ENCODE measurements at regions not wholly inside any gene's neighbourhood (a gene's known extent, or its start where the extent isn't known, plus 50 kb on each side); places are given as distances from the start of the nearest gene placed in this dataset.
"Not testable (repeated sequence)": the region's sequence is repeated elsewhere in the genome, so short reads cannot be mapped to it uniquely, and the experiment has no call there.

GRCh38 chr3:118766306-118766669 lies 268.4 kb downstream of the IGSF11 start:
- no peak for DNase-seq (ENCODE audit: low read depth)

GRCh38 chr3:118772036-118772435 lies 262.6 kb downstream of the IGSF11 start:
- DNase-seq (ENCODE audit: low read depth), result no peak

GRCh38 chr3:118772547-118773011 lies 262.1 kb downstream of the IGSF11 start:
- peak; percentile 23 for DNase-seq (ENCODE audit: low read depth)

DNA sequence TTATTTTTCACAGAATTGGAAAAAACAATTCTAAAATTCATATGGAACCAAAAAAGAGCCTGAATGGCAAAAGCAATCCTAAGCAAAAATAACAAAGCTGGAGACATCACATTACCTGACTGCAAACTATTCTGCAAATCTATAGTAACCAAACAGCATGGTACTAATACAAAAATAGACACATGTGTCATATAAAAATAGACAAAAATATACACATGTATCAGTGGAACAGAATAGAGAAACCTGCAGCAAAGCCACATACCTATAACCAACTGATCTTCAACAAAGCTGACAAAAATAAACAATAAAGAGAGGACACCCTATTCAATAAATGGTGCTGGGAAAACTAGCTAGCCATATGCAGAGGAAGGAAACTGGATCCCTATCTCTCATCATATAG lies 259.6 kb downstream of the IGSF11 start:
- DNase-seq (ENCODE audit: low read depth), result no peak

GRCh38 chr3:118778201-118778600 lies 256.4 kb downstream of the IGSF11 start:
- peak; percentile 26 for DNase-seq (ENCODE audit: low read depth)

GRCh38 chr3:118781232-118781631 lies 253.4 kb downstream of the IGSF11 start:
- DNase-seq (ENCODE audit: low read depth), result no peak

DNA sequence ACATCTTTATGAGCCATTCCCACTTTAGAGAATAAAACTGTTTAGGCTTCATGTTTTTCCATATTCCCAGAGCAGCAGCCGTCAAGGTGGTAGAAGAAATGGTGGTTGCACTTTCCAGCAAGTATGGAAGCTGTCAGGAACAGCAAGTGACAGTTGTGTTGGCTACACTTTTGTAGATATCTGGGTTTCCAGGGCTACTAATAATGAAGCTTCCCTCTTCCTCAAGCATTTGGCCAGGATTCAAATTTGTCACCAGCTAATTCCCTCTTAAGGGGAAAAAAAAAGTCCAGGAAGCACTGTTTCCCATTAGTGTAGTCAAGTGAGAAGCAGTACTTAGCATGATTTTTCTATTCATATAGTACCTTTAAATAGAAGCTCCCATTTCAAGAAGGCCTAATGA lies 252.8 kb downstream of the IGSF11 start:
- DNase-seq (ENCODE audit: low read depth), result no peak

GRCh38 chr3:118782755-118783202 lies 251.9 kb downstream of the IGSF11 start:
- DNase-seq (ENCODE audit: low read depth), result peak; percentile 53

GRCh38 chr3:118785415-118785814 lies 249.2 kb downstream of the IGSF11 start:
- no peak for DNase-seq (ENCODE audit: low read depth)

DNA sequence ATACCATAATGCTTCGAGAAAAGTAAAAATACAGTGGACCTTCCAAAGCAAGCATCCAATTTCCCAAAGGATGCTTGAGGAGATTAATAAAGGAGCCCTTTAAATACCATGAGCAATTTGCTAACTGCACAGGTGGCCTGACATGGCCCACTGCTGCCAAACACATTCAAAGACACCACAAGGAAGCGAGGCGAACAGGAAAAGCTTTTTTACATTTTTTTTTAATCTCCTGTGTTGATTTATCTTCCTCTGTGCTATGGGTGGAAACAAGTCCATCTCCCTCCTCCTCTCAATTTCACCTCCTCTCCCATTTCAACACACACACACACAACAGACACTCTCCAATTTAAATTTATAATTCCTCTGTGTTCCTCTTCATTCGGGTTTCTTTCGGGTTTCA lies 243.4 kb downstream of the IGSF11 start:
- no peak for DNase-seq (ENCODE audit: low read depth)

GRCh38 chr3:118792191-118792590 lies 242.5 kb downstream of the IGSF11 start:
- DNase-seq (ENCODE audit: low read depth), result no peak

DNA sequence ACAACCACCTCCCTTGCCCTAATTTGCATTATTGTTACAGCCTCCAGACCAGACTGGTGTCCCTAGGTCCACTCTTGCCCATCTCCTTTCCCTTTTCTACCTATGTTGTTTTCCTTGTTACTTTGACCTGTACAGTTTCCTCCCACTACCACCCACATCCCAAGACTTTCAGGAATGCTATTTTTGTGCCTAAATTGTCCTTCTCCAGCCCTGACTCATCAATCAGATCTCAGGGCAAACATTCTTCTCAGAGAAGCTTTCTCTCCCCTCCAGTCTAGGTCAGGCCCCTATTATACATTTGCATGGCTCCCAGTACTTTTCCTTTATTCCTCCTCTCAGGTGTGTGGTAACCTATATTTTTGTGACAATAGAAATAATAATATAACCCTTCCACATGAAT lies 241.5 kb downstream of the IGSF11 start:
- no peak for DNase-seq (ENCODE audit: low read depth)

DNA sequence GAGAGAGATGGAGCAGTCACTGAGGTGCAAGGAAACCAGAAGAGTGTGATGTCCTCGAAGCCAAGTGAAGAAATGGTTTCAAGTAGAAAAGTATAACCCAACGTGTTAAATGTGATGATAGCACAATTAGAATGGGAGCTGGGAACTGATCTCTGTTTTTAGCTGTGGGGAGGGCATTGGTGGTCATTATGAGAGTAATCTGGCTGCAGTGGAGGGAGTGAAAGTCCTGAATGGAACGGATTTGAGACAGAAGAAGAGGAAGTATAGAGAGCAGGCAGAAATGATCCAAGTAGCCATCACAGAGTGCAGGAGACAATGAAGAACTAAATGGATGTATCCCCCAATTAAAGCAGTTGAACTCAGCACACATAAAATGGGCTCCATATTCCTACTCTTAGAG lies 235.3 kb downstream of the IGSF11 start:
- DNase-seq (ENCODE audit: low read depth), result no peak

DNA sequence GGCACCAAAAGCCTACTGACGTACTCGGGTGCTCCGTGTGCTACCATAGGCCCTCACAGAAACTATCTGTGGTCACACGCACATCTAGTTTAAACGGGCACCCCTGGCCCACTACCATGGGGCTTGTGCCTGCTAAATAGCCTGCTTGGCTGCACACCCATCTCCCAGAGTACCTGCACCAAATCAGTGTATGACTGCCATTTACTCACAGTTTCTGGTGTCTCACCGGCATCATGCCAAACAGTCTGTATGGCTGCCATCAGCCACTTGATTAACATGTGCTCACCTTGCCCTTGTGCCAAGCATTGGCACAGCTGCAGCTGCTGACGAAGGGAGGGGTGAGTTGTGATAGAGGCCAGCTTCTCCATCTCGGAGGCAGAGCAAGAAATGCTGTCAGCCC lies 232.7 kb downstream of the IGSF11 start:
- DNase-seq (ENCODE audit: low read depth), result no peak

DNA sequence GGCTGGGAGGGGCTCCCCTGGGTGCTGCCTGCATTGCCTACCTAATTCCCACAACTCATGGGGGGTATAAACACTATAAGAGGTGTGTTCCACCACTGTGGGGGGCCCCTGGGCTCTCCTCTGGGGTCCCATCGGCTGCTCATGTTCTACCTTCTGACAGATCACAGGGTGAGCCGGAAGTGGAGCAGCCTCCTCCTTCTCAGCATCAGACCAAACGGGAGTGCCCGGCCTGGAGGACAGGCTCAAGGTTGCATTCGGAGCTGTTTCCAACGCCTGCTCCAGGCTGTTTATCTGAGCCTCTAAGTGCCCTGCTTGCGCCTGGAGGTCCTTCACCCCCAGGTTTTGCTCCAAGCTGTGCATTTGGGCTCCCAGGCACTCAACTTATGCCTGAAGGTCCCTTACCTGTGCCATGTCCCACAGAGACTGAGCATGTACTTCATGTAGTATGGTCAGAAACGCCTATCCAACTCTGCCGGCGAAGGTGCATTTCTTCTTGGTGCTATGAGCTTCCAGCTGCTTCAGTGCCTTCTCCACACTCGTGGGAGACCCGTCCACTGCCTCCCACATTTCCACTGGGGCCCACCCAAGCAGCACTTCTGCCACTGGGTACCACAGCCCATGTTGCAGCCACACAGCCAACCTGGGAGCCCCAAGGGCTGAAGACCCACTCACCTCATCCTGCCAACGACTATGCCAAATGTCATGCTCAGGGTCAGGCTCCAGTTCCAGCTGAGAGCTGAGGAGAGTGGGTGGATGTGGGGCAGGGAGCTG lies 232.1 kb downstream of the IGSF11 start:
- DNase-seq (ENCODE audit: low read depth), result no peak

DNA sequence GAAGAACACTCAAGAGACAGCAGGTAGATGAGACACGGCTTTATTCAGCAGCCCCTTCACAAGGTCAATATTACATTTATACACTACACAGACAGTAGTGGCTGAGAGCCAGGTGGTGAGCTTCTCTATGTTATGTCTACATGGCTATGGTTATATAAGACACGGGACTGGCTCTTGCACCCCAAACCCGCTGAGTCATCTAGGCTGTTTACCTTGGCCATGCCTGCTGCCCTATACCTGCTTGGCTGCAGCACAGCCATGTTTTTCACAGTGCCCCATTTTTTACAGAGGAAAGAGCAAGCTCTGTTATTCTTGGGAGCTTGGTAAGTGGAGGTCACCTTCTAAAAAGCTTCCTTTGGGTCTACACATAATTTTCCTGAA lies 231.6 kb downstream of the IGSF11 start:
- no peak for DNase-seq (ENCODE audit: low read depth)

- no peak for DNase-seq (ENCODE audit: low read depth)
Observed at GRCh38 chr3:118805007-118805406, 229.6 kb downstream of the IGSF11 start.

GRCh38 chr3:118806423-118806822 lies 228.2 kb downstream of the IGSF11 start:
- no peak for DNase-seq (ENCODE audit: low read depth)

DNA sequence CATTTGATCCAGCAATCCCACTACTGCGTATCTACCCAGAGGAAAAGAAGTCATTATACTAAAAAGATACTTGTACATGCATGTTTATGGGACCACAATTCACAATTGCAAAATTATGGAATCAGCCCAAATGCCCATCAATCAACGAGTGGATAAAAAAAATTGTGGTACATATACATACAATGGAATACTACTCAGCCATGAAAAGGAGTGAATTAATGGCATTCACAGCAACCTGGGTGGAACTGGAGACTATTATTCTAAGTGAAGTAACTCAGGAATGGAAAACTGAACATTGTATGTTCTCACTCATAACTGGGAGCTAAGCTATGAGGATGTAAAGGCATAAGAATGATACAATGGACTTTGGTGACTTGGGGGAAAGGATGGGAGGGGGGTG lies 227.3 kb downstream of the IGSF11 start:
- not testable (repeated sequence) for DNase-seq (ENCODE audit: low read depth)

DNA sequence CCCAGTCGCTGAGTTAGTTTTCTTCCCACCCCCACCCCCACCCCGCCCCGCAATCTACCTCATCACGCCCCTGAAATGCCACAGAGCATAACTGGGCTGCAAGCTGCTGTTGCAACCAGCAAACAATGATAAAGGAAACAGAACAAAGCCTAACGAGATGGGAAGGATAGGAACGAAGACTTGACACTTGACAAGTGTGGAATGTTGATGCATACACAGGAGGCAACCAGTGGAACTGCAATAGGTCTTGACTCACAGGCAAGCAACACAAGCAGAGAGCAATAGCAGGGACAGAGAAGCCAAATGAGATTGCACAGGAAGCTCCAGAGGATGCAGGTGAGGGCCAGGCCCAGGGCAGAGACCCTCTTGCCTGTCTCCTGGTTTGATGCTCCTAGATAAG lies 225.9 kb downstream of the IGSF11 start:
- peak; percentile 45 for DNase-seq (ENCODE audit: low read depth)

GRCh38 chr3:118809696-118810498 lies 224.7 kb downstream of the IGSF11 start:
- DNase-seq (ENCODE audit: low read depth), result no peak

DNA sequence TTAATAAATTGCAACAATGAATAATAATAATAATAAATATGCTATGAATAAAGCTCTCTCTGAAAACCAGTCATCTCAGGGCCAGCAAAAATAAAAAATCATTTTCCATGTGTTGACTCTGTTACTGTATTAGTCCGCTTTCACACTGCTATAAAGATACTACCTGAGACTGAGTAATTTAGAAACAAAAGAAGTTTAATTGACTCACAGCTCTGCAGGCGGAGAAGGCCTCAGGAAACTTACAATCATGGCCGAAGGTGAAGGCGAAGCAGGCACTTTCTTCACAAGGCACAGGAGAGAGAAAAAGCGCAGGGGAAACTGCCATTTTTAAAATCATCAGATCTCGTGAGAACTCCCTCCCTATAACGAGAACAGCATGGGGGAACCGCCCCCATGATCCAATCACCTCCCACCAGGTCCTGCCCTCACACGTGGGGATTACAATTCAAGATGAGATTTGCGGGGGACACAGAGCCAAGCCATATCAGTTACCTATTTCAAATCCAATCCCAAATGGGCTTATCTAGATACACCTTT lies 224.1 kb downstream of the IGSF11 start:
- no peak for DNase-seq (ENCODE audit: low read depth)

DNA sequence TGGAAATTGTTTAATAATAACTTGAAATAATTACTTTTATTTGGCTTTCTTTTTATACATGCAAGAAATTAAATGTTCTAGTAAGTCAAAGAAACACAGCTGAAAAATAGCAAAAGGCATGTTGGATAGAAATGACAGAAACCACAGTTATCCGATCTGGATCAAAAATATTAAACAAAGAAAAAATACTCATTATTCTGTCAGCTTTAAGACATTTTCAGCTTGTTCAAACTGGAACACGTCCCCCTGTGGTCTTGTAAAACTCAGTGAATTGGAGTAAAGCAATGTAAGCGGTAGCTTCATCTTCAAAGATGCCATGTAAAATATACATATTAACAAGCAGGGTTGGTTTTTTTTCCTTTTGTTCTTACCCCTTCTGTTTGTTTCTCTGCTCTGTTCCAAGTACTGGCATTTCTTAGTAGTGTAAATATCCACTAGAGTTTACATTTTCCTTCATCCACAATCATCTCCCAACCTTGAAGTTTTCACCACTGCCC lies 223.4 kb downstream of the IGSF11 start:
- no peak for DNase-seq (ENCODE audit: low read depth)

Data from renal cortical epithelial cell (primary cell).